K562 (cell line): ENCODE measurements at regions not wholly inside any gene's neighbourhood (a gene's known extent, or its start where the extent isn't known, plus 50 kb on each side); places are given as distances from the start of the nearest gene placed in this dataset.

Source experiments
- ATAC-seq: fragments of 200-7000 bp; cut with Tn5 transposase; 3 replicates; pipeline ENCODE4 v1.9.1; 2020; ENCODE audit warnings: moderate library complexity
- BruUV-seq: library from RNA; stranded (reverse); fragments of 400-500 nt; replicated peaks from 2 replicates; lab custom pipeline; 2021; lab: Mats Ljungman, UMichigan
- CTCF ChIA-PET: fragments of 300-600 bp; formaldehyde crosslinking; extraction: SDS; loops from one replicate; lab custom pipeline; 2021; ENCODE audit warnings: low intra/inter-chr PET ratio; lab: Yijun Ruan, JAX
- POLR2A ChIA-PET: fragments of 300-600, 350-650 bp; sonication (Branson Sonifier 250); formaldehyde crosslinking; extraction: SDS; loops from one replicate; lab custom pipeline; 2021; ENCODE audit warnings: antibody characterized with exemption, inconsistent platforms; lab: Yijun Ruan, JAX
- DNase-seq, 4 experiments: peaks; one replicate each; pipeline versions ENCODE4 v3.0.0 to v3.0.0-alpha.2; 2011 to 2018; ENCODE audit warnings: low spot score in 3 of 4, mixed read lengths in 3 of 4; ENCODE audit errors: extremely low read depth in 1 of 4
- FAIRE-seq: peaks from 2 replicates; lab custom pipeline; 2011; peaks lifted over from hg19 to GRCh38; lab: Jason Lieb, UNC
- H2AFZ ChIP-seq: 2 replicates; pipeline ENCODE4 v1.6.0; 2011; ENCODE audit warnings: low read depth, low read length, control low read depth, inconsistent platforms
- H3K27ac ChIP-seq: fragments of 200-600 bp; 3 replicates; pipeline ENCODE4 v1.8.0; 2011; ENCODE audit warnings: low read depth, mild to moderate bottlenecking, control low read depth, inconsistent platforms, low read length, moderate library complexity, mixed read lengths; ENCODE audit errors: extremely low read depth
- H3K27me3 ChIP-seq, 2 experiments: fragments of 300-600 bp in 1 of 2; 2 replicates in 1 of 2; 3 replicates in 1 of 2; pipeline versions ENCODE4 v1.6.0 to v1.8.0; 2011; ENCODE audit warnings: inconsistent platforms in 2 of 2, low read length in 2 of 2, mild to moderate bottlenecking in 1 of 2, mixed read lengths in 1 of 2, moderate library complexity in 1 of 2; ENCODE audit not compliant: control insufficient read depth in 2 of 2, insufficient read depth in 2 of 2
- H3K36me3 ChIP-seq: fragments of 300-600 bp; 3 replicates; pipeline ENCODE4 v1.8.0; 2011; ENCODE audit warnings: mild to moderate bottlenecking, low read length, inconsistent platforms; ENCODE audit not compliant: control insufficient read depth, insufficient read depth
- H3K4me1 ChIP-seq, 2 experiments: fragments of 200-600 bp in 1 of 2; replicated peaks in 1 of 2; 2 replicates in 1 of 2; 3 replicates in 1 of 2; pipeline versions ENCODE4 v1.5.1 to v1.8.0; 2011; ENCODE audit warnings: inconsistent platforms in 2 of 2, low read length in 2 of 2, mild to moderate bottlenecking in 1 of 2, mixed read lengths in 1 of 2, moderate library complexity in 1 of 2; ENCODE audit not compliant: control insufficient read depth in 2 of 2, insufficient read depth in 2 of 2
- H3K4me2 ChIP-seq: 2 replicates; pipeline ENCODE4 v1.6.1; 2011; ENCODE audit warnings: low read length, control low read depth, inconsistent platforms, mixed read lengths; ENCODE audit not compliant: insufficient read depth
- H3K4me3 ChIP-seq: fragments of 200-600 bp; sonication (generic), shearing (Covaris generic); 2 replicates; pipeline ENCODE4 v1.5.1; 2016; ENCODE audit warnings: control low read depth, inconsistent platforms
- H3K79me2 ChIP-seq: fragments of 200-600 bp; 3 replicates; pipeline ENCODE4 v1.8.0; 2011; ENCODE audit warnings: low read length, inconsistent platforms; ENCODE audit not compliant: control insufficient read depth, insufficient read depth
- H3K9ac ChIP-seq, 2 experiments: 2 replicates each; pipeline versions ENCODE4 v1.6.0 to v1.6.1; 2011; ENCODE audit warnings: low read depth in 2 of 2, low read length in 2 of 2, control low read depth in 1 of 2, inconsistent platforms in 1 of 2, mild to moderate bottlenecking in 1 of 2, mixed read lengths in 1 of 2; ENCODE audit not compliant: insufficient read depth in 1 of 2
- H3K9me1 ChIP-seq: one replicate; pipeline ENCODE4 v1.6.0; 2011; ENCODE audit warnings: inconsistent platforms, mild to moderate bottlenecking, low read length, moderate library complexity; ENCODE audit not compliant: control insufficient read depth, insufficient read depth
- H3K9me3 ChIP-seq: replicated peaks from 2 replicates; pipeline ENCODE4 v1.5.1; 2011; ENCODE audit warnings: low read depth, low read length, inconsistent platforms; ENCODE audit not compliant: control insufficient read depth, insufficient read depth
- H4K20me1 ChIP-seq: replicated peaks from 2 replicates; pipeline ENCODE4 v1.6.1; 2011; ENCODE audit warnings: low read length, inconsistent platforms, mixed read lengths; ENCODE audit not compliant: control insufficient read depth, insufficient read depth
- IRF2 ChIP-seq: sonication (generic); formaldehyde crosslinking; IDR thresholded peaks from 2 replicates; pipeline ENCODE4 v1.8.1; 2022; ENCODE audit warnings: mild to moderate bottlenecking, missing genetic modification reagents
- NCOA6 ChIP-seq: fragments of 450-650 bp; IDR thresholded peaks from 2 replicates; pipeline ENCODE4 v1.6.1; 2017; ENCODE audit warnings: mild to moderate bottlenecking
- NFRKB ChIP-seq: fragments of 450-650 bp; IDR thresholded peaks from 2 replicates; pipeline ENCODE4 v1.6.1; 2016; ENCODE audit warnings: low read depth
- POLR2H ChIP-seq: IDR thresholded peaks from 2 replicates; pipeline ENCODE4 v1.6.1; 2016; ENCODE audit warnings: missing genetic modification characterization, low read depth, mild to moderate bottlenecking, control low read depth, missing compliant biosample characterization, moderate library complexity
- WGBS: fragments of 100-300 bp; shearing (Covaris generic); methylation state at CpG from one replicate; pipeline ENCODE4 v1.1.6; 2016; ENCODE audit warnings: low coverage, mixed read lengths; ENCODE audit not compliant: insufficient coverage; ENCODE audit errors: missing lambda C conversion rate; 5-methylcytosine and 5-hydroxymethylcytosine counted together
- in situ Hi-C: fragments of 300-500 bp; cut with MboI; formaldehyde crosslinking; loops from 4 replicates; pipeline ENCODE4 v1.15.0; 2018; ENCODE audit warnings: inconsistent platforms, mixed read lengths
- intact Hi-C: fragments of 100-400 bp; cut with micrococcal nuclease; formaldehyde crosslinking; loops from 2 replicates; pipeline ENCODE4 v1.14.2; 2022
- TF ChIP-seq, protein P1 (sequence below): fragments of 450-650 bp; IDR thresholded peaks from 2 replicates; pipeline ENCODE4 v1.6.1; 2016; ENCODE audit warnings: borderline replicate concordance

- no peaks in the 10 kb centered on the region for H4K20me1 ChIP-seq
- no peak overlapping the region for H2AFZ ChIP-seq
- H3K36me3 ChIP-seq, result no peaks in the 10 kb centered on the region
- no peak overlapping the region for H3K4me2 ChIP-seq
- H3K9me1 ChIP-seq, result no peaks in the 10 kb centered on the region
- ATAC-seq (no peak), FAIRE-seq (no peak), DNase-seq (no peak)
- H3K79me2 ChIP-seq, result no peaks in the 10 kb centered on the region
- POLR2A ChIA-PET, result no interaction called here
- intact Hi-C loops, result no loop called here
- no peaks in the 10 kb centered on the region for H3K27me3 ChIP-seq
- TF ChIP-seq IRF2 (CRISPR knock-in tag) (no peak), POLR2H (tag) (no peak), NCOA6 (no peak), NFRKB (no peak)
- TF ChIP-seq, protein P1, sequence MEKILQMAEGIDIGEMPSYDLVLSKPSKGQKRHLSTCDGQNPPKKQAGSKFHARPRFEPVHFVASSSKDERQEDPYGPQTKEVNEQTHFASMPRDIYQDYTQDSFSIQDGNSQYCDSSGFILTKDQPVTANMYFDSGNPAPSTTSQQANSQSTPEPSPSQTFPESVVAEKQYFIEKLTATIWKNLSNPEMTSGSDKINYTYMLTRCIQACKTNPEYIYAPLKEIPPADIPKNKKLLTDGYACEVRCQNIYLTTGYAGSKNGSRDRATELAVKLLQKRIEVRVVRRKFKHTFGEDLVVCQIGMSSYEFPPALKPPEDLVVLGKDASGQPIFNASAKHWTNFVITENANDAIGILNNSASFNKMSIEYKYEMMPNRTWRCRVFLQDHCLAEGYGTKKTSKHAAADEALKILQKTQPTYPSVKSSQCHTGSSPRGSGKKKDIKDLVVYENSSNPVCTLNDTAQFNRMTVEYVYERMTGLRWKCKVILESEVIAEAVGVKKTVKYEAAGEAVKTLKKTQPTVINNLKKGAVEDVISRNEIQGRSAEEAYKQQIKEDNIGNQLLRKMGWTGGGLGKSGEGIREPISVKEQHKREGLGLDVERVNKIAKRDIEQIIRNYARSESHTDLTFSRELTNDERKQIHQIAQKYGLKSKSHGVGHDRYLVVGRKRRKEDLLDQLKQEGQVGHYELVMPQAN, result no peak
- in situ Hi-C loops, result no loop called here
- CTCF ChIA-PET, result no interaction called here
- H3K4me1 ChIP-seq, result no peaks in the 10 kb centered on the region
- H3K27ac ChIP-seq, result no peak overlapping the region
- BruUV-seq, result no TSS peak
- no peak overlapping the region for H3K4me3 ChIP-seq
- H3K9ac ChIP-seq, result no peak overlapping the region
- H3K9me3 ChIP-seq, result no peaks in the 10 kb centered on the region
- WGBS, result 0% methylated on average over 3 of the region's 3 CpGs
Measured at GRCh38 chr1:56032096-56032676, 547.2 kb downstream of the PLPP3 start.
